Esophagus muscularis mucosa (tissue), 4 donors: ENCODE measurements at regions not wholly inside any gene's neighbourhood (a gene's known extent, or its start where the extent isn't known, plus 50 kb on each side); places are given as distances from the start of the nearest gene placed in this dataset.

Source experiments
- DNase-seq: peaks from one replicate; pipeline ENCODE4 v3.0.0-alpha.2; 2017; ENCODE audit errors: extremely low spot score
- H3K27ac ChIP-seq, 4 donors: fragments of 200-600 bp; sonication (generic); replicated peaks in 1 of 4; 1 replicate in 3 of 4; 2 replicates in 1 of 4; pipeline ENCODE4 v1.5.1; 2016 to 2019; ENCODE audit warnings: mild to moderate bottlenecking in 1 of 4
- H3K27me3 ChIP-seq, 4 donors: fragments of 200-600 bp; sonication (generic); one replicate each; pipeline versions ENCODE4 v1.5.1 to v1.6.0; 2016 to 2019
- H3K36me3 ChIP-seq, 4 donors: fragments of 200-600 bp; sonication (generic); one replicate each; pipeline ENCODE4 v1.5.1; 2016 to 2019
- H3K4me1 ChIP-seq, 4 donors: fragments of 200-600 bp; sonication (generic); one replicate each; pipeline ENCODE4 v1.5.1; 2016 to 2019
- H3K4me3 ChIP-seq, 4 donors: fragments of 200-600 bp; sonication (generic); 1 replicate in 2 of 4; 2 replicates in 2 of 4; pipeline ENCODE4 v1.5.1; 2016 to 2019; ENCODE audit warnings: mild to moderate bottlenecking in 4 of 4, moderate library complexity in 1 of 4
- H3K9me3 ChIP-seq, 4 donors: fragments of 200-600 bp; sonication (generic); 1 replicate in 3 of 4; 2 replicates in 1 of 4; pipeline ENCODE4 v1.5.1; 2016 to 2019
- EP300 ChIP-seq: sonication (generic); formaldehyde crosslinking; IDR thresholded peaks from one replicate; pipeline ENCODE4 v1.6.1; 2017; ENCODE audit warnings: antibody characterized with exemption
- POLR2A ChIP-seq: fragments of 450-650 bp; IDR thresholded peaks from one replicate; pipeline ENCODE4 v1.6.1; 2017; ENCODE audit warnings: antibody characterized with exemption, moderate library complexity, mild to moderate bottlenecking, low read depth
- POLR2AphosphoS5 ChIP-seq, 2 donors: sonication (generic); formaldehyde crosslinking; IDR thresholded peaks; one replicate each; pipeline ENCODE4 v1.6.1; 2017; ENCODE audit warnings: antibody characterized with exemption in 2 of 2
- WGBS: methylation state at CpG from one replicate; pipeline ENCODE4 v1.1.5; 2018; 5-methylcytosine and 5-hydroxymethylcytosine counted together
- intact Hi-C: fragments of 100-400 bp; cut with DNase I; formaldehyde crosslinking; loops from one replicate; pipeline ENCODE4 v1.15.1; 2023
- TF ChIP-seq, protein P1 (sequence below), 3 experiments: fragments of 200-600 bp in 2 of 3; fragments of 450-650 bp in 1 of 3; sonication (generic) in 2 of 3; IDR thresholded peaks; one replicate each; pipeline ENCODE4 v1.5.1; 2017 to 2019; ENCODE audit warnings: antibody characterized with exemption in 3 of 3, mild to moderate bottlenecking in 2 of 3, moderate library complexity in 1 of 3

- WGBS, result 87% methylated on average over 16 of the region's 18 CpGs
- H3K4me3 ChIP-seq, result no peak overlapping the region
These were observed 397.9 kb downstream of the NPHP4 start for GRCh38 chr1:5594056-5594956.

DNA sequence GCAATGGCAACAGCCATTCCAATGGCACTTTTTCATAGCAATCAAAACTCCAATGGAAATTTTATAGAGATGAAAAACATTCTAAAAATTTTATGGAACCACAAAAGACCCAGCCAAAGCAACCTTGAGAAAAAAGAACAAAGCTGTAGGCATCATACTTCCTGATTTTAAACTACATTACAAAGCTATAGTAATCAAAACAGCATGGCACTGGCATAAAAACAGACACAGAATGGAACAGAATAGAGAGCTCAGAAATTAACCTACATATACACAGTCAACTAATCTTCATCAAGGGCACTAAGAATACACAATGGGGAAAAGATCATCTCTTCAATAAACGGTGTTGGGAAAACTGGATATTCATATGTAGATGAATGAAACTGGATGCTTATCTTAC, 401.5 kb downstream of the NPHP4 start:
- no peaks in the 10 kb centered on the region for H3K4me1 ChIP-seq
- no peak overlapping the region for H3K4me3 ChIP-seq
- H3K36me3 ChIP-seq, result no peaks in the 10 kb centered on the region
- 97% methylated on average over 1 of the region's 1 CpG for WGBS
- H3K27ac ChIP-seq, result no peak overlapping the region
- TF ChIP-seq POLR2A, result no peak
- TF ChIP-seq, protein P1, sequence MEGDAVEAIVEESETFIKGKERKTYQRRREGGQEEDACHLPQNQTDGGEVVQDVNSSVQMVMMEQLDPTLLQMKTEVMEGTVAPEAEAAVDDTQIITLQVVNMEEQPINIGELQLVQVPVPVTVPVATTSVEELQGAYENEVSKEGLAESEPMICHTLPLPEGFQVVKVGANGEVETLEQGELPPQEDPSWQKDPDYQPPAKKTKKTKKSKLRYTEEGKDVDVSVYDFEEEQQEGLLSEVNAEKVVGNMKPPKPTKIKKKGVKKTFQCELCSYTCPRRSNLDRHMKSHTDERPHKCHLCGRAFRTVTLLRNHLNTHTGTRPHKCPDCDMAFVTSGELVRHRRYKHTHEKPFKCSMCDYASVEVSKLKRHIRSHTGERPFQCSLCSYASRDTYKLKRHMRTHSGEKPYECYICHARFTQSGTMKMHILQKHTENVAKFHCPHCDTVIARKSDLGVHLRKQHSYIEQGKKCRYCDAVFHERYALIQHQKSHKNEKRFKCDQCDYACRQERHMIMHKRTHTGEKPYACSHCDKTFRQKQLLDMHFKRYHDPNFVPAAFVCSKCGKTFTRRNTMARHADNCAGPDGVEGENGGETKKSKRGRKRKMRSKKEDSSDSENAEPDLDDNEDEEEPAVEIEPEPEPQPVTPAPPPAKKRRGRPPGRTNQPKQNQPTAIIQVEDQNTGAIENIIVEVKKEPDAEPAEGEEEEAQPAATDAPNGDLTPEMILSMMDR (IDR thresholded peaks at IDR 0.05), result no peak
- no peak for TF ChIP-seq POLR2AphosphoS5 (IDR thresholded peaks at IDR 0.05)
- no peak for TF ChIP-seq EP300
- DNase-seq, result no peak
- H3K9me3 ChIP-seq, result peaks cover 0 to 15% (median 12%) of the 10 kb centered on the region in 4 donors
- intact Hi-C loops, result no loop called here
- peaks cover 0 to 32% (median 0%) of the 10 kb centered on the region in 4 donors for H3K27me3 ChIP-seq

More at GRCh38 chr1:5594056-5594956, 397.9 kb downstream of the NPHP4 start:
- intact Hi-C loops, result no loop called here
- Histone ChIP-seq H3K27ac (no peak overlapping the region), H3K9me3 (peaks cover 0 to 13% (median 10%) of the 10 kb centered on the region in 4 donors), H3K36me3 (no peaks in the 10 kb centered on the region), H3K27me3 (peaks cover 0 to 23% (median 0%) of the 10 kb centered on the region in 4 donors), H3K4me1 (peaks cover 0 to 6% (median 0%) of the 10 kb centered on the region in 4 donors)
- TF ChIP-seq POLR2AphosphoS5 (IDR thresholded peaks at IDR 0.05) (no peak), EP300 (no peak), POLR2A (no peak)
- TF ChIP-seq, protein P1 (IDR thresholded peaks at IDR 0.05), result no peak
- peak; percentile 72 for DNase-seq

- 78% methylated on average over 3 of the region's 4 CpGs for WGBS
- TF ChIP-seq EP300, result no peak
- TF ChIP-seq POLR2AphosphoS5 (IDR thresholded peaks at IDR 0.05), result no peak
- no peak for TF ChIP-seq POLR2A
- TF ChIP-seq, protein P1 (IDR thresholded peaks at IDR 0.05), result no peak
- intact Hi-C loops, result no loop called here
- DNase-seq, result peak; percentile 75
- Histone ChIP-seq H3K4me1 (no peaks in the 10 kb centered on the region), H3K36me3 (no peaks in the 10 kb centered on the region), H3K27ac (no peak overlapping the region), H3K4me3 (no peak overlapping the region), H3K27me3 (peaks cover 0 to 29% (median 0%) of the 10 kb centered on the region in 4 donors), H3K9me3 (peaks cover 0 to 15% (median 11%) of the 10 kb centered on the region in 4 donors)
These were observed 405.6 kb downstream of the NPHP4 start for GRCh38 chr1:5586629-5587028.

DNA sequence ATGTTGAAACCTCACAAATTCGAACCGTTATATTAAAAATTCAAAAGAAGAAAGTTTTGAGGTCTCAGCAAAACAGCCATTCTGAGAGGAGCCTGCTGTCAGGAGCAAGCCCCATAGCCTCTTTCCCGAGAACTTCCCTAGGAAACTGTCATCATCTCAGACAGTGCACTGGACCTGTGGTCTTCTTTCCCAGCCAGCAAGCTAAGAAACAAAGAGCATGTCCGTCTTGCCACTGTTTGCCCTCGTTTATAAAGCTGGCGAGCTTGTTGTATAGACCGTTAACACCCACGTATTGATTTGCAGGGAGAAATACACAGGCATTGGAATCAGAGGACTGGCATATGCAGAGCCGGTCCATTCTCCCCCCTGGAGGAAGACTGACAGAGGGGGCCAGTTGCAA, 407.0 kb downstream of the NPHP4 start:
- no peaks in the 10 kb centered on the region for H3K4me1 ChIP-seq
- no peak overlapping the region for H3K27ac ChIP-seq
- H3K27me3 ChIP-seq, result peaks cover 0 to 36% (median 0%) of the 10 kb centered on the region in 4 donors
- peak; percentile 66 for DNase-seq
- no peak for TF ChIP-seq POLR2AphosphoS5 (IDR thresholded peaks at IDR 0.05)
- TF ChIP-seq POLR2A, result no peak
- no peak for TF ChIP-seq EP300
- TF ChIP-seq, protein P1 (IDR thresholded peaks at IDR 0.05), result no peak
- no peak overlapping the region for H3K4me3 ChIP-seq
- H3K9me3 ChIP-seq, result peaks cover 0 to 6% (median 0%) of the 10 kb centered on the region in 4 donors
- WGBS, result 80% methylated on average over 9 of the region's 9 CpGs
- no peaks in the 10 kb centered on the region for H3K36me3 ChIP-seq
- intact Hi-C loops, result no loop called here
